ENCODE measurements at regions not wholly inside any gene's neighbourhood (a gene's known extent, or its start where the extent isn't known, plus 50 kb on each side); places are given as distances from the start of the nearest gene placed in this dataset.
"Not testable (repeated sequence)": the region's sequence is repeated elsewhere in the genome, so short reads cannot be mapped to it uniquely, and the experiment has no call there.

DNA sequence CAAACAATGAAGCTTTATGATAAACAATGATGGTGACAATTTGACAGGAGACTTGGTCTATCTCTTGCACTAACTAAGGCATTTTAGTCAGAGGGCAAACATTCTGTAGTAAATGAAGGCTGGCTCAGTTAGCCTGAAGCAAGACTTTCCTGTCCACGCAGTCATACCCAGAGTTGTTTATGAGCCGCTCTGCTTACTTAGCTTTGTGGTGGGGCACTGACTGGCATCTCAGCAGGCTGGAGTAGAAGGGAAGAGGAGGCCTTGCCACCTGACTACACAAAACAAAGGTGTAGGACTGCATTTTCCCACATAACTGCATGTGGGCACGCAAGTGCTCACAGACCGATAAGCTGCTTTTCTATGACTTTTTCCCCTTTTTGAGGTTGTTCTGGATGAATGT lies 133.7 kb upstream of the EPB41L4A start:
- no peak for TF ChIP-seq CTCF (conservative IDR thresholded peaks at IDR 0.05; ENCODE audit: low read depth)
- no peak overlapping the region for H3K27ac ChIP-seq
- ChIA-PET POLR2A (ENCODE audit: low non-redundant PET) (no interaction called here), CTCF (interaction anchor here (0.6 to 6.8 kb wide), 6 partner anchors 185 to 371 kb away, joined by 3 to 60 read pairs (median 4); partner anchors contain the start of gene APC)
- DNase-seq (ENCODE audit: low spot score): no peak

GRCh38 chr5:112554101-112554977 lies 135.3 kb upstream of the EPB41L4A start:
- POLR2A ChIA-PET (ENCODE audit: low non-redundant PET): no interaction called here
- DNase-seq (ENCODE audit: low spot score): no peak
- no peak for TF ChIP-seq CTCF (conservative IDR thresholded peaks at IDR 0.05; ENCODE audit: low read depth)
- CTCF ChIA-PET: interaction anchor here (0.5 to 6.8 kb wide), 6 partner anchors 19 to 1004 kb away, joined by 3 to 60 read pairs (median 4); no protein-coding TSS in a partner anchor
- H3K27ac ChIP-seq: no peak overlapping the region

- no peak overlapping the region for H3K27ac ChIP-seq
- ChIA-PET POLR2A (ENCODE audit: low non-redundant PET) (no interaction called here), CTCF (interaction anchor here (0.5 to 6.8 kb wide), 4 partner anchors 18 to 202 kb away, joined by 3 to 60 read pairs (median 4); no protein-coding TSS in a partner anchor)
- DNase-seq (ENCODE audit: low spot score): no peak
- TF ChIP-seq CTCF (conservative IDR thresholded peaks at IDR 0.05; ENCODE audit: low read depth): no peak
These were observed 136.1 kb upstream of the EPB41L4A start for GRCh38 chr5:112555197-112555596.

DNA sequence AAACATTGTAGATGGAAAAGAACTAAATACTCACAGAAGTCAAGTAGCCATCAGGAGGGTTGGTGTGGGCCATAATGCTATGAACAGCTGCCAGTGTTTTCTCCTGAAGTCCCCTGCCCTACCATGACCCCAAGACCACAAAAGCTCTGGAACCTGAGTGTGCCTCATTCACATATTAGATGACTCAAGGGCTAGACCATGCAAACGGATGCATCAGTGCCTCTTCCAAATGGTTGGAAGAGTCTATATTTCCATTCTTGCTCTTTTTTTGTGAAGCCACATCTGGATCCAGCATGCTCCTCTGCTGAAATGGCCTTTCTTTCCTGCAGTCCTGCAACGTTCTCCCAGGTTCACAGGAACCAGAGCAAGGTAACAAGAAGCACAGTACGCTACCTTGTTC lies 136.6 kb upstream of the EPB41L4A start:
- ChIA-PET POLR2A (ENCODE audit: low non-redundant PET) (no interaction called here), CTCF (interaction anchor here (0.8 to 6.8 kb wide), 2 partner anchors 191 to 202 kb away, joined by 3 to 60 read pairs; no protein-coding TSS in a partner anchor)
- no peak for TF ChIP-seq CTCF (conservative IDR thresholded peaks at IDR 0.05; ENCODE audit: low read depth)
- H3K27ac ChIP-seq: no peak overlapping the region
- DNase-seq (ENCODE audit: low spot score): no peak

DNA sequence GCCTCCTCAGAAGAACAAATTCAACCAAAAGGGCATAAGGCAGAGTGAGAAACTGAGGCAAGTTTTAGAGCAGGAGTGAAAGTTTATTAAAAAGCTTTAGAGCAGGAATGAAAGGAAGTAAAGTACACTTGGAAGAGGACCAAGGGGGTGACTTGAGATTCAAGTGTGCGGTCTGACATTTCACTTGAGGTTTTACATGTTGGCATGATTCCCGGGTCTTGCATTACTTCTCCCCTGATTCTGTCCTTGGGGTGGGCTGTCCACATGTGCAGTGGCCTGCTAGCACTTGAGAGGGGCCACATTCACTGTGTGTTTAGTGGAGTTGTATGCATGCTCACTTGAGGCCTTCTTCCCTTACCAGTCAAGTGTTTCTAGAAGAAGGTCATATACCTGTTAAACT lies 140.4 kb upstream of the EPB41L4A start:
- H3K27ac ChIP-seq; DNase-seq (ENCODE audit: low spot score); POLR2A ChIA-PET (ENCODE audit: low non-redundant PET): not testable (repeated sequence)
- CTCF ChIA-PET: interaction anchor here (1.0 to 1.1 kb wide), 2 partner anchors 18 to 198 kb away, joined by 3 to 5 read pairs; no protein-coding TSS in a partner anchor

- POLR2A ChIA-PET (ENCODE audit: low non-redundant PET): no interaction called here
- DNase-seq (ENCODE audit: low spot score): no peak
- TF ChIP-seq CTCF (conservative IDR thresholded peaks at IDR 0.05; ENCODE audit: low read depth): no peak
- CTCF ChIA-PET: interaction anchor here (0.6 to 1.0 kb wide), 3 partner anchors 9 to 1722 kb away, joined by 3 read pairs; no protein-coding TSS in a partner anchor
- no peak overlapping the region for H3K27ac ChIP-seq
These were observed 141.3 kb upstream of the EPB41L4A start for GRCh38 chr5:112560371-112560770.

All from RWPE1 (cell line).